Neural progenitor cell (in vitro differentiated cells): ENCODE measurements at regions not wholly inside any gene's neighbourhood (a gene's known extent, or its start where the extent isn't known, plus 50 kb on each side); places are given as distances from the start of the nearest gene placed in this dataset.

ENCODE experiments used
- DNase-seq: peaks from one replicate; pipeline ENCODE4 v3.0.0-alpha.2; 2016; ENCODE audit warnings: low spot score
- H2AFZ ChIP-seq: fragments of 200-600 bp; sonication (generic); replicated peaks from 2 replicates; pipeline ENCODE4 v1.6.1; 2016; ENCODE audit warnings: antibody characterized with exemption
- H3F3A ChIP-seq: fragments of 200-600 bp; sonication (generic); 2 replicates; pipeline ENCODE4 v1.6.1; 2016; ENCODE audit warnings: antibody characterized with exemption, low read depth
- H3K27ac ChIP-seq: fragments of 200-600 bp; sonication (generic); 2 replicates; pipeline ENCODE4 v1.5.1; 2016; ENCODE audit warnings: mild to moderate bottlenecking
- H3K27me3 ChIP-seq: fragments of 200-600 bp; sonication (generic); 2 replicates; pipeline ENCODE4 v1.6.1; 2016; ENCODE audit warnings: mild to moderate bottlenecking, moderate library complexity
- H3K36me3 ChIP-seq: fragments of 200-600 bp; sonication (generic); 2 replicates; pipeline ENCODE4 v1.5.1; 2016
- H3K4me1 ChIP-seq: fragments of 200-600 bp; sonication (generic); 2 replicates; pipeline ENCODE4 v1.6.1; 2016; ENCODE audit warnings: mixed run types
- H3K4me2 ChIP-seq: fragments of 200-600 bp; sonication (generic); 2 replicates; pipeline ENCODE4 v1.6.1; 2016
- H3K4me3 ChIP-seq: fragments of 200-600 bp; sonication (generic); 2 replicates; pipeline ENCODE4 v1.5.1; 2016
- H3K79me2 ChIP-seq: fragments of 200-600 bp; sonication (generic); 2 replicates; pipeline ENCODE4 v1.6.1; 2016; ENCODE audit warnings: low read depth
- H3K9ac ChIP-seq: fragments of 200-600 bp; sonication (generic); 2 replicates; pipeline ENCODE4 v1.6.1; 2016
- H3K9me3 ChIP-seq: fragments of 200-600 bp; sonication (generic); 2 replicates; pipeline ENCODE4 v1.5.1; 2016; ENCODE audit warnings: low read depth
- H4K20me1 ChIP-seq: fragments of 200-600 bp; sonication (generic); 2 replicates; pipeline ENCODE4 v1.6.1; 2016; ENCODE audit warnings: low read depth
- H3K27ac Mint-ChIP-seq: 3 replicates; pipeline ENCODE4 v1.8.0; 2021; ENCODE audit warnings: mixed read lengths
- H3K27me3 Mint-ChIP-seq: 2 replicates; pipeline ENCODE4 v1.8.0; 2022; ENCODE audit warnings: low read depth, mild to moderate bottlenecking, inconsistent platforms, moderate library complexity, mixed read lengths; ENCODE audit not compliant: insufficient read depth
- H3K36me3 Mint-ChIP-seq: 3 replicates; pipeline ENCODE4 v1.8.0; 2021; ENCODE audit warnings: mixed read lengths
- H3K4me1 Mint-ChIP-seq: 3 replicates; pipeline ENCODE4 v1.8.0; 2021; ENCODE audit warnings: mixed read lengths
- H3K4me3 Mint-ChIP-seq: 3 replicates; pipeline ENCODE4 v1.8.0; 2021; ENCODE audit warnings: mild to moderate bottlenecking, moderate library complexity, mixed read lengths
- H3K9me3 Mint-ChIP-seq: 3 replicates; pipeline ENCODE4 v1.8.0; 2020; ENCODE audit warnings: mixed read lengths
- CTCF ChIP-seq: fragments of 200-600 bp; sonication (generic); IDR thresholded peaks from 2 replicates; pipeline ENCODE4 v1.5.1; 2017; ENCODE audit warnings: antibody characterized with exemption, mild to moderate bottlenecking
- EZH2 ChIP-seq: fragments of 200-600 bp; sonication (generic); IDR thresholded peaks from 2 replicates; pipeline ENCODE4 v1.6.1; 2017; ENCODE audit warnings: antibody characterized with exemption, mild to moderate bottlenecking, moderate library complexity
- EZH2phosphoT487 ChIP-seq: fragments of 200-600 bp; sonication (generic); IDR thresholded peaks from 2 replicates; pipeline ENCODE4 v1.6.1; 2017; ENCODE audit warnings: antibody characterized with exemption

GRCh38 chr22:27413702-27414101, 387.9 kb downstream of the MN1 start:
- no peak overlapping the region for H3K4me3 Mint-ChIP-seq

DNA sequence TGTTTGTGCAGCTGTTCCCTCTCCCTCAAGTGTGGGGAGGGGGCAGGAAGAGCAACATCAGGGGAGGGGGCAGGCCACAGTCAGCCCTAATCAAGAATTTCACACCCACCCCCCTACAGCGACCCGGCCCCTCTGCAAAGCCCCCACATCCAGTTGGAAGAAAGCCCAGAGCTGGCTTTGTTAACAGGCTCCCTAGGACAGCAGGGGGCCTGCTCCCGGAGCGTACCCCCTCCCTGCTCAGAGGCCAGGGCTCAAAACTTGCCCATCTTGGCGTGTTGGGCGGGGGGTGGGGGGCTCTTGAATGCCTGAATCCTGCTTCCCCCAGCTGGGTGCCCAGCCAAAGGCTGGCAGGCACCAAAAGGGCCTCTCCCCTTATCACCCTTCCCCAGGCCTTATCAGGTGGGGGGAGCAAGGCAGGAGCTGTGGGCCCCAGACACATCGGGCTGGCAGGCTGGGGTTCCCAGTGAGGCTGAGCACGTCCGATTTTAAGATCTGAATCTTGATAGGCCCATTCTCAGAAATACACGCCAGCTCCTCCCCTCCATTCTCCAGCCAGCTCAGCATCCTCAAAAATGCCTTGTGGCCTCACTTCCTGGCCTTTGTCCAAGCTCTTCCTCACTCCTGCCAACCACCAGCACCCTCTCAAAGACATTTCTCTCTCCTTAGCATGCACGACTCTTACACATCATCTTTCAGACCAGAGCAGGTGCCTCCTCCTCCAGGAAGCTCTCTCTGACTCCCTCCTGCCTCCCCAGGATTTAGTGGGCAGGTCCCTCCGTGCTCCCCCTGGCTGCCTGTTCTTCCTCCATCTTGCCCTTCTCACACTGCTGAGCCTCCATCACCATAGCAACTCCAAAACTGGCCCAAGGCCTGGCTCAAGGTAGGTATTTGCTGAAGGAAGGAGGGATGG, 384.8 kb downstream of the MN1 start:
- Histone ChIP-seq H3K4me2 (peak overlapping the region; percentile 43), H4K20me1 (no peaks in the 10 kb centered on the region), H3F3A (peaks cover 29% of the 10 kb centered on the region), H2AFZ (peak overlapping the region; percentile 70), H3K9me3 (no peaks in the 10 kb centered on the region), H3K4me3 (no peak overlapping the region), H3K36me3 (no peaks in the 10 kb centered on the region), H3K9ac (no peak overlapping the region), H3K27ac (peak overlapping the region; percentile 53), H3K79me2 (no peaks in the 10 kb centered on the region), H3K4me1 (peaks cover 28% of the 10 kb centered on the region), H3K27me3 (no peaks in the 10 kb centered on the region)
- Mint-ChIP-seq H3K9me3 (no peaks in the 10 kb centered on the region), H3K4me3 (peak overlapping the region; percentile 31), H3K27me3 (peaks cover 16% of the 10 kb centered on the region), H3K4me1 (peaks cover 57% of the 10 kb centered on the region), H3K36me3 (no peaks in the 10 kb centered on the region), H3K27ac (peak overlapping the region; percentile 70)
- TF ChIP-seq EZH2phosphoT487 (no peak), EZH2 (no peak), CTCF (no peak)
- DNase-seq: peak; percentile 49

More at GRCh38 chr22:27413702-27414101, 387.9 kb downstream of the MN1 start:
- no peak overlapping the region for H3K27ac ChIP-seq
- H3K36me3 Mint-ChIP-seq: no peaks in the 10 kb centered on the region
- H3K36me3 ChIP-seq: no peaks in the 10 kb centered on the region
- DNase-seq: no peak
- no peak overlapping the region for H3K4me3 ChIP-seq
- peaks cover 16% of the 10 kb centered on the region for H3K27me3 Mint-ChIP-seq
- H2AFZ ChIP-seq: no peak overlapping the region
- no peak overlapping the region for H3K9ac ChIP-seq
- H3K4me1 Mint-ChIP-seq: peaks cover 46% of the 10 kb centered on the region
- H4K20me1 ChIP-seq: no peaks in the 10 kb centered on the region
- H3K4me2 ChIP-seq: no peak overlapping the region
- no peaks in the 10 kb centered on the region for H3K9me3 ChIP-seq
- H3K27me3 ChIP-seq: no peaks in the 10 kb centered on the region
- no peak overlapping the region for H3K27ac Mint-ChIP-seq
- H3F3A ChIP-seq: peaks cover 34% of the 10 kb centered on the region
- H3K4me1 ChIP-seq: peaks cover 22% of the 10 kb centered on the region
- TF ChIP-seq EZH2phosphoT487 (no peak), EZH2 (no peak), CTCF (no peak)
- no peaks in the 10 kb centered on the region for H3K79me2 ChIP-seq
- no peaks in the 10 kb centered on the region for H3K9me3 Mint-ChIP-seq

DNA sequence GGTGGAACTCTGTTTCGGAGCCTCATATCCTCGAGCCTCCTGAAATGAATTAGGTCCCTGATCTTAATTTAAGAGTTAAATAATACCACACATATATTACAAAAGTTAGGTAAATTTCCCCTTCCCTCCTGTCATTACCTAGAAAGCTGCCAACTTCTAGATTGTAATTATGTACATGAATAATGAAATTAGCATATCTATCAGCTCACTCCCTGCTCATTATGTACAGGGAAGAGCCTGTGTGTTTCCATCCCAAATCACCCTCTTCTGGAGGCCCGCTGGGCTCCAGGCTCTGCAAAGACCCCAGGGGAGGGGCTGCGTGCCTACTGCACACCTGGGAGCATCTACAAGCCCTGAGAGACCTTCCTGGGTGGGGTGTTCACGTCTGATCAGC, 384.1 kb downstream of the MN1 start:
- Histone ChIP-seq H3K27ac (no peak overlapping the region), H2AFZ (no peak overlapping the region), H3K4me2 (no peak overlapping the region), H3K9ac (no peak overlapping the region), H3K36me3 (no peaks in the 10 kb centered on the region), H3K4me3 (no peak overlapping the region), H3K79me2 (no peaks in the 10 kb centered on the region), H4K20me1 (no peaks in the 10 kb centered on the region), H3K4me1 (peaks cover 28% of the 10 kb centered on the region), H3K9me3 (no peaks in the 10 kb centered on the region), H3K27me3 (no peaks in the 10 kb centered on the region), H3F3A (peaks cover 29% of the 10 kb centered on the region)
- Mint-ChIP-seq H3K4me3 (no peak overlapping the region), H3K36me3 (no peaks in the 10 kb centered on the region), H3K9me3 (no peaks in the 10 kb centered on the region), H3K27me3 (peaks cover 9% of the 10 kb centered on the region), H3K27ac (peak overlapping the region; percentile 70), H3K4me1 (peaks cover 51% of the 10 kb centered on the region)
- no peak for DNase-seq
- TF ChIP-seq EZH2phosphoT487: no peak
- TF ChIP-seq EZH2: no peak
- TF ChIP-seq CTCF: no peak
